SU-DHL-6 (cell line): ENCODE measurements at regions not wholly inside any gene's neighbourhood (a gene's known extent, or its start where the extent isn't known, plus 50 kb on each side); places are given as distances from the start of the nearest gene placed in this dataset.

ENCODE experiments used
- EZH2phosphoT487 ChIP-seq: fragments of 200-600 bp; sonication (generic), shearing (Covaris generic); conservative IDR thresholded peaks from 2 replicates; pipeline ENCODE4 v1.6.1; 2018; ENCODE audit warnings: mild to moderate bottlenecking, antibody characterized with exemption, low read length, moderate library complexity, mixed read lengths
- TF ChIP-seq, protein P1 (sequence below): fragments of 200-600 bp; sonication (generic); IDR thresholded peaks from one replicate; pipeline ENCODE4 v1.5.1; 2017; ENCODE audit warnings: antibody characterized with exemption, mild to moderate bottlenecking, low read length, moderate library complexity; ENCODE audit not compliant: insufficient read depth, poor library complexity, severe bottlenecking

GRCh38 chr3:64351713-64352638 is 126.7 kb upstream of the PRICKLE2 start:
- TF ChIP-seq, protein P1, sequence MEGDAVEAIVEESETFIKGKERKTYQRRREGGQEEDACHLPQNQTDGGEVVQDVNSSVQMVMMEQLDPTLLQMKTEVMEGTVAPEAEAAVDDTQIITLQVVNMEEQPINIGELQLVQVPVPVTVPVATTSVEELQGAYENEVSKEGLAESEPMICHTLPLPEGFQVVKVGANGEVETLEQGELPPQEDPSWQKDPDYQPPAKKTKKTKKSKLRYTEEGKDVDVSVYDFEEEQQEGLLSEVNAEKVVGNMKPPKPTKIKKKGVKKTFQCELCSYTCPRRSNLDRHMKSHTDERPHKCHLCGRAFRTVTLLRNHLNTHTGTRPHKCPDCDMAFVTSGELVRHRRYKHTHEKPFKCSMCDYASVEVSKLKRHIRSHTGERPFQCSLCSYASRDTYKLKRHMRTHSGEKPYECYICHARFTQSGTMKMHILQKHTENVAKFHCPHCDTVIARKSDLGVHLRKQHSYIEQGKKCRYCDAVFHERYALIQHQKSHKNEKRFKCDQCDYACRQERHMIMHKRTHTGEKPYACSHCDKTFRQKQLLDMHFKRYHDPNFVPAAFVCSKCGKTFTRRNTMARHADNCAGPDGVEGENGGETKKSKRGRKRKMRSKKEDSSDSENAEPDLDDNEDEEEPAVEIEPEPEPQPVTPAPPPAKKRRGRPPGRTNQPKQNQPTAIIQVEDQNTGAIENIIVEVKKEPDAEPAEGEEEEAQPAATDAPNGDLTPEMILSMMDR = no peak
- TF ChIP-seq EZH2phosphoT487 = no peak
